HCT116 (cell line): ENCODE measurements at regions not wholly inside any gene's neighbourhood (a gene's known extent, or its start where the extent isn't known, plus 50 kb on each side); places are given as distances from the start of the nearest gene placed in this dataset.

ENCODE experiments used
- ATAC-seq: fragments of 200-7000 bp; cut with Tn5 transposase; 2 replicates; pipeline ENCODE4 v1.9.1; 2020; ENCODE audit warnings: mild to moderate bottlenecking, moderate library complexity
- BruUV-seq: library from RNA; stranded (reverse); fragments of 400-500 nt; replicated peaks from 2 replicates; lab custom pipeline; 2021; lab: Mats Ljungman, UMichigan
- CTCF ChIA-PET: fragments of 300-600 bp; sonication (Branson Sonifier 250); formaldehyde crosslinking; loops from one replicate; lab custom pipeline; 2021; ENCODE audit warnings: antibody characterized with exemption; lab: Charles Lee
- POLR2A ChIA-PET: fragments of 300-600, 350-600 bp; sonication (Branson Sonifier 250); formaldehyde crosslinking; loops from one replicate; lab custom pipeline; 2021; ENCODE audit warnings: antibody characterized with exemption; lab: Charles Lee
- RAD21 ChIA-PET, 2 experiments: fragments of 300-600 bp; sonication (Branson Sonifier 250); formaldehyde crosslinking; loops; one replicate each; lab custom pipeline; 2023; ENCODE audit warnings: low total read pairs in 2 of 2; ENCODE audit not compliant: uncharacterized antibody in 2 of 2, unreplicated experiment in 2 of 2, low non-redundant PET in 1 of 2; lab: Charles Lee
- DNase-seq: peaks from one replicate; pipeline ENCODE4 v3.0.0-alpha.2; 2010; ENCODE audit warnings: low read depth, low spot score
- H2AFZ ChIP-seq: fragments of 200-600 bp; shearing (Covaris generic), sonication (generic); 2 replicates; pipeline ENCODE4 v1.6.1; 2017; ENCODE audit warnings: low read depth, mixed run types, mixed read lengths, antibody characterized with exemption, low read length; ENCODE audit not compliant: poor library complexity, severe bottlenecking
- H3K27ac ChIP-seq: 2 replicates; pipeline ENCODE4 v1.5.1; 2012; ENCODE audit warnings: low read depth, low read length
- H3K27me3 ChIP-seq: fragments of 200-600 bp; sonication (generic); 2 replicates; pipeline ENCODE4 v1.6.1; 2016; ENCODE audit warnings: mixed run types, low read length, mixed read lengths; ENCODE audit not compliant: insufficient read depth
- H3K36me3 ChIP-seq, 2 experiments: fragments of 200-500 bp in 1 of 2; fragments of 200-600 bp in 1 of 2; sonication (Bioruptor generic) in 1 of 2; sonication (generic) in 1 of 2; 2 replicates each; pipeline versions ENCODE4 v1.5.1 to v1.6.1; 2014 to 2016; ENCODE audit warnings: low read length in 2 of 2, inconsistent platforms in 1 of 2, mixed read lengths in 1 of 2, mixed run types in 1 of 2; ENCODE audit not compliant: insufficient read depth in 2 of 2, control insufficient read depth in 1 of 2
- H3K4me1 ChIP-seq, 2 experiments: fragments of 200-600 bp in 1 of 2; sonication (generic) in 1 of 2; 2 replicates each; pipeline versions ENCODE4 v1.5.1 to v1.6.1; 2012 to 2017; ENCODE audit warnings: low read length in 2 of 2, inconsistent platforms in 1 of 2, mild to moderate bottlenecking in 1 of 2, mixed read lengths in 1 of 2, mixed run types in 1 of 2, moderate library complexity in 1 of 2; ENCODE audit not compliant: insufficient read depth in 2 of 2, control insufficient read depth in 1 of 2
- H3K4me2 ChIP-seq: fragments of 200-600 bp; sonication (generic); 2 replicates; pipeline ENCODE4 v1.6.1; 2017; ENCODE audit warnings: mixed run types, low read length, mixed read lengths
- H3K4me3 ChIP-seq, 2 experiments: fragments of 200-600 bp in 1 of 2; sonication (generic) in 1 of 2; replicated peaks in 1 of 2; 2 replicates each; pipeline ENCODE4 v1.5.1; 2011 to 2016; ENCODE audit warnings: low read length in 2 of 2, control low read depth in 1 of 2, low read depth in 1 of 2, mild to moderate bottlenecking in 1 of 2, mixed read lengths in 1 of 2, mixed run types in 1 of 2
- H3K79me2 ChIP-seq: fragments of 200-600 bp; sonication (generic); 2 replicates; pipeline ENCODE4 v1.6.1; 2017; ENCODE audit warnings: mild to moderate bottlenecking, mixed run types, low read length, moderate library complexity, mixed read lengths; ENCODE audit not compliant: insufficient read depth
- H3K9ac ChIP-seq: fragments of 200-600 bp; sonication (generic); 2 replicates; pipeline ENCODE4 v1.6.1; 2016; ENCODE audit warnings: low read length, mixed read lengths
- H3K9me2 ChIP-seq: fragments of 200-600 bp; sonication (generic), shearing (Covaris generic); 2 replicates; pipeline ENCODE4 v1.6.1; 2017; ENCODE audit warnings: mixed run types, mild to moderate bottlenecking, moderate library complexity; ENCODE audit not compliant: insufficient read depth
- H3K9me3 ChIP-seq, 2 experiments: fragments of 200-500 bp in 1 of 2; fragments of 200-600 bp in 1 of 2; sonication (Bioruptor generic) in 1 of 2; sonication (generic) in 1 of 2; 2 replicates each; pipeline ENCODE4 v1.6.1; 2014 to 2017; ENCODE audit warnings: low read length in 2 of 2, mixed read lengths in 2 of 2, inconsistent platforms in 1 of 2, low read depth in 1 of 2, mild to moderate bottlenecking in 1 of 2, mixed run types in 1 of 2, moderate library complexity in 1 of 2; ENCODE audit not compliant: control insufficient read depth in 1 of 2, insufficient read depth in 1 of 2
- H4K20me1 ChIP-seq: fragments of 200-600 bp; sonication (generic), shearing (Covaris generic); 2 replicates; pipeline ENCODE4 v1.6.1; 2017; ENCODE audit warnings: mixed run types, mild to moderate bottlenecking, moderate library complexity; ENCODE audit not compliant: insufficient read depth
- ATF3 ChIP-seq: IDR thresholded peaks from 2 replicates; pipeline ENCODE4 v1.6.1; 2012
- EZH2 ChIP-seq: fragments of 200-600 bp; sonication (generic); IDR thresholded peaks from 2 replicates; pipeline ENCODE4 v1.6.1; 2017; ENCODE audit warnings: antibody characterized with exemption, mixed run types
- EZH2phosphoT487 ChIP-seq: fragments of 200-600 bp; IDR thresholded peaks from 2 replicates; pipeline ENCODE4 v1.6.1; 2018; ENCODE audit warnings: antibody characterized with exemption, borderline replicate concordance
- FOSL1 ChIP-seq: IDR thresholded peaks from 2 replicates; pipeline ENCODE4 v1.6.1; 2012; ENCODE audit warnings: low read depth
- MAX ChIP-seq: IDR thresholded peaks from 2 replicates; pipeline ENCODE4 v1.6.1; 2012
- POLR2A ChIP-seq: IDR thresholded peaks from 2 replicates; pipeline ENCODE4 v1.7.0; 2011; ENCODE audit warnings: borderline replicate concordance; ENCODE audit not compliant: insufficient read depth, insufficient read length; ENCODE audit errors: extremely low read depth
- POLR2AphosphoS5 ChIP-seq: IDR thresholded peaks from 2 replicates; pipeline ENCODE4 v1.6.1; 2011; ENCODE audit warnings: mild to moderate bottlenecking, low read depth, low read length, moderate library complexity
- REST ChIP-seq: IDR thresholded peaks from 2 replicates; pipeline ENCODE4 v1.6.1; 2012; ENCODE audit warnings: low read depth
- SP1 ChIP-seq: IDR thresholded peaks from 2 replicates; pipeline ENCODE4 v1.6.1; 2012; ENCODE audit warnings: low read depth
- SRF ChIP-seq: IDR thresholded peaks from 2 replicates; pipeline ENCODE4 v1.6.1; 2012; ENCODE audit warnings: low read depth
- TCF7L2 ChIP-seq: IDR thresholded peaks from 2 replicates; pipeline ENCODE4 v1.7.0; 2011; ENCODE audit warnings: borderline replicate concordance, inconsistent platforms; ENCODE audit not compliant: insufficient read depth, insufficient read length; ENCODE audit errors: extremely low read depth
- intact Hi-C: fragments of 100-400 bp; cut with micrococcal nuclease; formaldehyde crosslinking; loops from 2 replicates; pipeline ENCODE4 v1.10.0; 2022

GRCh38 chr17:77694391-77695363 lies 263.8 kb upstream of the TNRC6C start:
- H3K9me3 ChIP-seq, result no peaks in the 10 kb centered on the region
- no peaks in the 10 kb centered on the region for H3K36me3 ChIP-seq
- H3K4me3 ChIP-seq, result no peak overlapping the region
- ATAC-seq (no peak), DNase-seq (no peak)
- no peaks in the 10 kb centered on the region for H3K79me2 ChIP-seq
- ChIA-PET POLR2A (no interaction called here), CTCF (no interaction called here), RAD21 (no interaction called here)
- no peak overlapping the region for H3K9ac ChIP-seq
- H3K4me1 ChIP-seq, result no peaks in the 10 kb centered on the region
- peaks cover 52% of the 10 kb centered on the region; the same call in 1 of the 2 replicates for H3K27me3 ChIP-seq
- H4K20me1 ChIP-seq, result no peaks in the 10 kb centered on the region
- no TSS peak for BruUV-seq
- H3K27ac ChIP-seq, result no peak overlapping the region
- H2AFZ ChIP-seq, result no peak overlapping the region
- TF ChIP-seq EZH2phosphoT487 (no peak), EZH2 (no peak), FOSL1 (no peak), SRF (no peak), POLR2A (no peak), MAX (no peak), REST (no peak), ATF3 (no peak), TCF7L2 (no peak), POLR2AphosphoS5 (no peak), SP1 (no peak)
- intact Hi-C loops, result no loop called here
- H3K4me2 ChIP-seq, result no peak overlapping the region
- no peaks in the 10 kb centered on the region for H3K9me2 ChIP-seq
